Gastrocnemius medialis (tissue), 4 donors: ENCODE measurements at regions not wholly inside any gene's neighbourhood (a gene's known extent, or its start where the extent isn't known, plus 50 kb on each side); places are given as distances from the start of the nearest gene placed in this dataset.

Experiments
- ATAC-seq, 2 donors: fragments of 150-250 bp; one replicate each; pipeline ENCODE4 v1.9.1; 2016
- DNase-seq, 2 donors: peaks; one replicate each; pipeline ENCODE4 v3.0.0-alpha.2; 2019
- H3K27ac ChIP-seq, 4 donors: fragments of 200-600 bp; sonication (generic); 1 replicate in 1 of 4; 2 replicates in 3 of 4; pipeline ENCODE4 v1.5.1; 2016 to 2018; ENCODE audit warnings: mild to moderate bottlenecking in 2 of 4, moderate library complexity in 1 of 4
- H3K27me3 ChIP-seq, 3 donors: fragments of 200-600 bp; sonication (generic) in 2 of 3; 1 replicate in 1 of 3; 2 replicates in 2 of 3; pipeline versions ENCODE4 v1.5.1 to v1.6.0; 2016 to 2019; ENCODE audit warnings: mild to moderate bottlenecking in 1 of 3, moderate library complexity in 1 of 3
- H3K36me3 ChIP-seq, 2 donors: fragments of 200-600 bp; sonication (generic) in 1 of 2; one replicate each; pipeline ENCODE4 v1.5.1; 2017 to 2018
- H3K4me1 ChIP-seq, 2 donors: fragments of 200-600 bp; sonication (generic) in 1 of 2; one replicate each; pipeline ENCODE4 v1.5.1; 2016 to 2017; ENCODE audit warnings: mild to moderate bottlenecking in 2 of 2
- H3K4me3 ChIP-seq, 4 donors: fragments of 200-600 bp; sonication (generic) in 3 of 4; 1 replicate in 1 of 4; 2 replicates in 3 of 4; pipeline ENCODE4 v1.5.1; 2016 to 2019; ENCODE audit warnings: mild to moderate bottlenecking in 2 of 4
- H3K9me3 ChIP-seq, 3 donors: fragments of 200-600 bp; sonication (generic) in 2 of 3; 1 replicate in 1 of 3; 2 replicates in 2 of 3; pipeline ENCODE4 v1.5.1; 2016 to 2019
- POLR2A ChIP-seq, 2 donors: fragments of 450-650 bp; IDR thresholded peaks; one replicate each; pipeline ENCODE4 v1.6.1; 2017; ENCODE audit warnings: antibody characterized with exemption in 2 of 2, mild to moderate bottlenecking in 2 of 2, moderate library complexity in 2 of 2
- in situ Hi-C, 4 donors: fragments of 200-750 bp; cut with MboI; loops; one replicate each; pipeline versions ENCODE4 v1.15.0 to v1.8.0; 2017; ENCODE audit warnings: low sequenced_read_pairs in 4 of 4
- intact Hi-C: fragments of 100-400 bp; cut with DNase I; formaldehyde crosslinking; loops from one replicate; pipeline ENCODE4 v1.15.1; 2023; ENCODE audit warnings: low total_unique reads
- TF ChIP-seq, protein P1 (sequence below), 5 experiments: fragments of 450-650 bp in 3 of 5; fragments of 200-600 bp in 2 of 5; sonication (generic) in 2 of 5; IDR thresholded peaks in 4 of 5; conservative IDR thresholded peaks in 1 of 5; 1 replicate in 4 of 5; 2 replicates in 1 of 5; pipeline ENCODE4 v1.5.1; 2016 to 2019; ENCODE audit warnings: antibody characterized with exemption in 5 of 5, mild to moderate bottlenecking in 3 of 5, moderate library complexity in 3 of 5

GRCh38 chr5:175215906-175216305 lies 228.1 kb downstream of the DRD1 start:
- Histone ChIP-seq H3K9me3 (no peaks in the 10 kb centered on the region), H3K27ac (no peak overlapping the region), H3K36me3 (no peaks in the 10 kb centered on the region), H3K4me1 (no peaks in the 10 kb centered on the region), H3K27me3 (no peaks in the 10 kb centered on the region), H3K4me3 (no peak overlapping the region)
- in situ Hi-C loops: no loop called here
- TF ChIP-seq POLR2A (IDR thresholded peaks at IDR 0.05): no peak
- TF ChIP-seq, protein P1, sequence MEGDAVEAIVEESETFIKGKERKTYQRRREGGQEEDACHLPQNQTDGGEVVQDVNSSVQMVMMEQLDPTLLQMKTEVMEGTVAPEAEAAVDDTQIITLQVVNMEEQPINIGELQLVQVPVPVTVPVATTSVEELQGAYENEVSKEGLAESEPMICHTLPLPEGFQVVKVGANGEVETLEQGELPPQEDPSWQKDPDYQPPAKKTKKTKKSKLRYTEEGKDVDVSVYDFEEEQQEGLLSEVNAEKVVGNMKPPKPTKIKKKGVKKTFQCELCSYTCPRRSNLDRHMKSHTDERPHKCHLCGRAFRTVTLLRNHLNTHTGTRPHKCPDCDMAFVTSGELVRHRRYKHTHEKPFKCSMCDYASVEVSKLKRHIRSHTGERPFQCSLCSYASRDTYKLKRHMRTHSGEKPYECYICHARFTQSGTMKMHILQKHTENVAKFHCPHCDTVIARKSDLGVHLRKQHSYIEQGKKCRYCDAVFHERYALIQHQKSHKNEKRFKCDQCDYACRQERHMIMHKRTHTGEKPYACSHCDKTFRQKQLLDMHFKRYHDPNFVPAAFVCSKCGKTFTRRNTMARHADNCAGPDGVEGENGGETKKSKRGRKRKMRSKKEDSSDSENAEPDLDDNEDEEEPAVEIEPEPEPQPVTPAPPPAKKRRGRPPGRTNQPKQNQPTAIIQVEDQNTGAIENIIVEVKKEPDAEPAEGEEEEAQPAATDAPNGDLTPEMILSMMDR (IDR thresholded peaks at IDR 0.05 in 4 of 5, conservative IDR thresholded peaks at IDR 0.05 in 1 of 5): no peak
- DNase-seq (no peak), ATAC-seq (no peak)
- intact Hi-C loops: no loop called here

- no peak for DNase-seq
- H3K27ac ChIP-seq: no peak overlapping the region
- no peak for ATAC-seq
- no peak overlapping the region for H3K4me3 ChIP-seq
- in situ Hi-C loops (no loop called here), intact Hi-C loops (no loop called here)
- H3K4me1 ChIP-seq: no peaks in the 10 kb centered on the region
- no peaks in the 10 kb centered on the region for H3K36me3 ChIP-seq
- no peaks in the 10 kb centered on the region for H3K27me3 ChIP-seq
- TF ChIP-seq, protein P1 (IDR thresholded peaks at IDR 0.05 in 4 of 5, conservative IDR thresholded peaks at IDR 0.05 in 1 of 5): no peak
- TF ChIP-seq POLR2A (IDR thresholded peaks at IDR 0.05): no peak
- no peaks in the 10 kb centered on the region for H3K9me3 ChIP-seq
Measured at GRCh38 chr5:175214152-175214551, 229.8 kb downstream of the DRD1 start.

GRCh38 chr5:175211956-175212756 lies 231.8 kb downstream of the DRD1 start:
- H3K4me1 ChIP-seq: no peaks in the 10 kb centered on the region
- H3K9me3 ChIP-seq: no peaks in the 10 kb centered on the region
- H3K27me3 ChIP-seq: no peaks in the 10 kb centered on the region
- no peak overlapping the region for H3K4me3 ChIP-seq
- DNase-seq: no peak
- TF ChIP-seq POLR2A (IDR thresholded peaks at IDR 0.05): no peak
- TF ChIP-seq, protein P1 (IDR thresholded peaks at IDR 0.05 in 4 of 5, conservative IDR thresholded peaks at IDR 0.05 in 1 of 5): no peak
- H3K27ac ChIP-seq: no peak overlapping the region
- ATAC-seq: no peak
- no peaks in the 10 kb centered on the region for H3K36me3 ChIP-seq
- in situ Hi-C loops (no loop called here), intact Hi-C loops (no loop called here)

DNA sequence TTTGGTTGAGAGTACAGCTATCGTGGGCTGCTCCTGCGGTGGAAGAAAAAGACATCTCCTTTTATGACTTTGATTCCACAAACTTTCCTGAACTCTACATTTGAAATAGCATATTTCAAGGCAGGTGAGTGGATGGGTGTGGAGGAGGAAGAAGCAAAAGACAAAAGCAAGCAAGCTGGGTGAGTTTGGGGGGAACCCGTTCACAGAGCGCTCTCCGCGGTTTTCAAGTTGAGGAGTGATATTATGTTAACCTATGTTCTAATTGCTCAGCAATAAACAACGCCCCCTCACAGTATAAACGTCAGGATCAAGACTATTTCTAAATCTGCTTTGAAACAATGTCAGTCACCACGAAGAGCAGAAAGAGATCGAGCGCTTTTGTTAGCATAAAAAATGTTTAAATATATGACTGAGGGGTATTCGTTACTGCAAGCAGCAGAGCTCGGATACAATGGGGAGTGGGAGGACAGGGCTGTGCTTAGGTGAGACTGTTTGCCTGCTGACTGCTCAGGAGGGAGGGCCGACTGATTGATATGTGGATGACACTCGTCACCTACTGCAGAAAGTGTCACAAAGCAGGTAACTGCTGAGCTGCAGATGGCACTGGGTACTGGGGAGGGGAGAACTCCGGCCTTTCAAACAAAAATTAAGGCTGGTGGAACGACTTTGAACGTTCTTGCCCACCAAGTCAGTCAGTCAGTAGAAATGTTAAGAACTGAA lies 236.5 kb downstream of the DRD1 start:
- Histone ChIP-seq H3K4me3 (no peak overlapping the region), H3K27ac (no peak overlapping the region), H3K4me1 (no peaks in the 10 kb centered on the region), H3K36me3 (no peaks in the 10 kb centered on the region), H3K9me3 (no peaks in the 10 kb centered on the region), H3K27me3 (no peaks in the 10 kb centered on the region)
- DNase-seq: no peak
- intact Hi-C loops (no loop called here), in situ Hi-C loops (no loop called here)
- no peak for ATAC-seq
- no peak for TF ChIP-seq POLR2A (IDR thresholded peaks at IDR 0.05)
- TF ChIP-seq, protein P1 (IDR thresholded peaks at IDR 0.05 in 4 of 5, conservative IDR thresholded peaks at IDR 0.05 in 1 of 5): no peak
